Superior temporal gyrus (tissue), 1 donor: ENCODE measurements at regions not wholly inside any gene's neighbourhood (a gene's known extent, or its start where the extent isn't known, plus 50 kb on each side); places are given as distances from the start of the nearest gene placed in this dataset.

Source experiments
- DNase-seq: peaks from one replicate; pipeline ENCODE4 v3.0.0-alpha.2; 2016; ENCODE audit errors: extremely low spot score

- DNase-seq, result no peak
These were observed 536.2 kb downstream of the METTL4 start for GRCh38 chr18:2035056-2035455.

- DNase-seq, result no peak
These were observed 535.2 kb downstream of the METTL4 start for GRCh38 chr18:2036086-2036485.

GRCh38 chr18:2040279-2040678, 531.0 kb downstream of the METTL4 start:
- no peak for DNase-seq

GRCh38 chr18:2049986-2050385, 521.3 kb downstream of the METTL4 start:
- DNase-seq, result no peak

GRCh38 chr18:2050702-2051201, 520.6 kb downstream of the METTL4 start:
- DNase-seq, result no peak

- DNase-seq, result no peak
These were observed 517.7 kb downstream of the METTL4 start for GRCh38 chr18:2053490-2054089.

- DNase-seq, result no peak
These were observed 512.0 kb downstream of the METTL4 start for GRCh38 chr18:2059336-2059735.

- DNase-seq, result no peak
These were observed 511.2 kb downstream of the METTL4 start for GRCh38 chr18:2060086-2060485.

GRCh38 chr18:2070631-2071030, 500.7 kb downstream of the METTL4 start:
- DNase-seq, result no peak

- DNase-seq, result no peak
These were observed 495.8 kb downstream of the METTL4 start for GRCh38 chr18:2075499-2075898.

- DNase-seq, result no peak
These were observed 488.6 kb downstream of the METTL4 start for GRCh38 chr18:2082676-2083075.

- DNase-seq, result no peak
These were observed 487.6 kb downstream of the METTL4 start for GRCh38 chr18:2083691-2084090.

GRCh38 chr18:2086439-2086838, 484.9 kb downstream of the METTL4 start:
- no peak for DNase-seq

- no peak for DNase-seq
These were observed 483.2 kb downstream of the METTL4 start for GRCh38 chr18:2087877-2088673.

GRCh38 chr18:2089396-2089795, 481.9 kb downstream of the METTL4 start:
- DNase-seq, result no peak

GRCh38 chr18:2091937-2092336, 479.4 kb downstream of the METTL4 start:
- no peak for DNase-seq

GRCh38 chr18:2096551-2096950, 474.8 kb downstream of the METTL4 start:
- DNase-seq, result no peak

GRCh38 chr18:2100694-2101213, 470.6 kb downstream of the METTL4 start:
- no peak for DNase-seq

- DNase-seq, result no peak
These were observed 469.3 kb downstream of the METTL4 start for GRCh38 chr18:2102022-2102421.

- no peak for DNase-seq
These were observed 468.0 kb downstream of the METTL4 start for GRCh38 chr18:2103299-2103698.

GRCh38 chr18:2104620-2105462, 466.5 kb downstream of the METTL4 start:
- no peak for DNase-seq

GRCh38 chr18:2108591-2108990, 462.7 kb downstream of the METTL4 start:
- no peak for DNase-seq
